Neural cell (in vitro differentiated cells): ENCODE measurements at regions not wholly inside any gene's neighbourhood (a gene's known extent, or its start where the extent isn't known, plus 50 kb on each side); places are given as distances from the start of the nearest gene placed in this dataset.

ENCODE experiments used
- EP300 ChIP-seq: fragments of 450-650 bp; conservative IDR thresholded peaks from 2 replicates; pipeline ENCODE4 v1.6.1; 2014; ENCODE audit warnings: antibody characterized with exemption, mild to moderate bottlenecking, moderate library complexity; ENCODE audit not compliant: poor library complexity, severe bottlenecking
- TF ChIP-seq, protein P1 (sequence below): fragments of 450-650 bp; IDR thresholded peaks from 2 replicates; pipeline ENCODE4 v1.5.1; 2014; ENCODE audit warnings: antibody characterized with exemption, mild to moderate bottlenecking, moderate library complexity; ENCODE audit not compliant: poor library complexity, severe bottlenecking

- TF ChIP-seq, protein P1, sequence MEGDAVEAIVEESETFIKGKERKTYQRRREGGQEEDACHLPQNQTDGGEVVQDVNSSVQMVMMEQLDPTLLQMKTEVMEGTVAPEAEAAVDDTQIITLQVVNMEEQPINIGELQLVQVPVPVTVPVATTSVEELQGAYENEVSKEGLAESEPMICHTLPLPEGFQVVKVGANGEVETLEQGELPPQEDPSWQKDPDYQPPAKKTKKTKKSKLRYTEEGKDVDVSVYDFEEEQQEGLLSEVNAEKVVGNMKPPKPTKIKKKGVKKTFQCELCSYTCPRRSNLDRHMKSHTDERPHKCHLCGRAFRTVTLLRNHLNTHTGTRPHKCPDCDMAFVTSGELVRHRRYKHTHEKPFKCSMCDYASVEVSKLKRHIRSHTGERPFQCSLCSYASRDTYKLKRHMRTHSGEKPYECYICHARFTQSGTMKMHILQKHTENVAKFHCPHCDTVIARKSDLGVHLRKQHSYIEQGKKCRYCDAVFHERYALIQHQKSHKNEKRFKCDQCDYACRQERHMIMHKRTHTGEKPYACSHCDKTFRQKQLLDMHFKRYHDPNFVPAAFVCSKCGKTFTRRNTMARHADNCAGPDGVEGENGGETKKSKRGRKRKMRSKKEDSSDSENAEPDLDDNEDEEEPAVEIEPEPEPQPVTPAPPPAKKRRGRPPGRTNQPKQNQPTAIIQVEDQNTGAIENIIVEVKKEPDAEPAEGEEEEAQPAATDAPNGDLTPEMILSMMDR = no peak
- no peak for TF ChIP-seq EP300
Measured at GRCh38 chr2:155115846-155116245, 417.4 kb downstream of the KCNJ3 start.
